GM23248 (cell line): ENCODE measurements at regions not wholly inside any gene's neighbourhood (a gene's known extent, or its start where the extent isn't known, plus 50 kb on each side); places are given as distances from the start of the nearest gene placed in this dataset.

Source experiments
- DNase-seq: peaks from one replicate; pipeline ENCODE4 v3.0.0-alpha.2; 2015
- H2AFZ ChIP-seq: fragments of 200-600 bp; sonication (generic); 2 replicates; pipeline ENCODE4 v1.6.1; 2016; ENCODE audit warnings: antibody characterized with exemption
- H3F3A ChIP-seq: fragments of 200-600 bp; sonication (generic); 2 replicates; pipeline ENCODE4 v1.6.1; 2016; ENCODE audit warnings: mild to moderate bottlenecking, antibody characterized with exemption, mixed run types; ENCODE audit not compliant: insufficient read depth
- H3K27ac ChIP-seq: fragments of 200-600 bp; sonication (generic); 2 replicates; pipeline ENCODE4 v1.5.1; 2016; ENCODE audit warnings: mild to moderate bottlenecking
- H3K27me3 ChIP-seq: fragments of 200-600 bp; sonication (generic); replicated peaks from 2 replicates; pipeline ENCODE4 v1.6.1; 2016; ENCODE audit warnings: mild to moderate bottlenecking; ENCODE audit not compliant: insufficient read depth
- H3K36me3 ChIP-seq: fragments of 200-600 bp; sonication (generic); 2 replicates; pipeline ENCODE4 v1.6.1; 2016; ENCODE audit warnings: low read depth, mild to moderate bottlenecking
- H3K4me1 ChIP-seq: fragments of 200-600 bp; sonication (generic); 2 replicates; pipeline ENCODE4 v1.6.1; 2016; ENCODE audit warnings: mild to moderate bottlenecking; ENCODE audit not compliant: insufficient read depth
- H3K4me2 ChIP-seq: fragments of 200-600 bp; sonication (generic); one replicate; pipeline ENCODE4 v1.6.1; 2016; ENCODE audit warnings: mild to moderate bottlenecking; ENCODE audit not compliant: unreplicated experiment
- H3K4me3 ChIP-seq: fragments of 200-600 bp; sonication (generic); 2 replicates; pipeline ENCODE4 v1.5.1; 2016; ENCODE audit warnings: mild to moderate bottlenecking
- H3K79me2 ChIP-seq: fragments of 200-600 bp; sonication (generic); 2 replicates; pipeline ENCODE4 v1.6.1; 2016; ENCODE audit warnings: mild to moderate bottlenecking; ENCODE audit not compliant: insufficient read depth
- H3K9ac ChIP-seq: fragments of 200-600 bp; sonication (generic); 2 replicates; pipeline ENCODE4 v1.6.1; 2016; ENCODE audit warnings: mild to moderate bottlenecking
- H3K9me2 ChIP-seq: fragments of 200-600 bp; sonication (generic); 2 replicates; pipeline ENCODE4 v1.6.1; 2016; ENCODE audit warnings: mixed run types, mild to moderate bottlenecking, moderate library complexity; ENCODE audit not compliant: insufficient read depth
- H3K9me3 ChIP-seq: fragments of 200-600 bp; sonication (generic); one replicate; pipeline ENCODE4 v1.6.1; 2017; ENCODE audit warnings: low read depth
- H4K20me1 ChIP-seq: fragments of 200-600 bp; sonication (generic); 2 replicates; pipeline ENCODE4 v1.6.0; 2016; ENCODE audit not compliant: insufficient read depth
- EZH2 ChIP-seq: fragments of 200-600 bp; sonication (generic); IDR thresholded peaks from 2 replicates; pipeline ENCODE4 v1.6.1; 2018; ENCODE audit warnings: antibody characterized with exemption, mild to moderate bottlenecking; ENCODE audit not compliant: insufficient read depth, poor library complexity, severe bottlenecking
- EZH2phosphoT487 ChIP-seq: fragments of 200-600 bp; sonication (generic); IDR thresholded peaks from 2 replicates; pipeline ENCODE4 v1.6.1; 2018; ENCODE audit warnings: antibody characterized with exemption, moderate library complexity, mild to moderate bottlenecking, low read depth; ENCODE audit not compliant: insufficient read depth
- WGBS, 2 experiments: methylation state at CpG; one replicate each; pipeline ENCODE4 v1.1.6; 2015 to 2017; ENCODE audit warnings: low lambda C conversion rate in 2 of 2, low coverage in 1 of 2; ENCODE audit errors: missing lambda C conversion rate in 2 of 2; 5-methylcytosine and 5-hydroxymethylcytosine counted together
- in situ Hi-C: fragments of 300-500 bp; cut with MboI; formaldehyde crosslinking; loops from 2 replicates; pipeline ENCODE4 v1.15.0; 2020

- no peaks in the 10 kb centered on the region for H3K27me3 ChIP-seq
- H4K20me1 ChIP-seq = no peaks in the 10 kb centered on the region
- no peaks in the 10 kb centered on the region for H3K9me3 ChIP-seq
- WGBS, 2 experiments = 18 to 25% methylated on average over 4 of the region's 4 CpGs
- no peaks in the 10 kb centered on the region for H3F3A ChIP-seq
- H3K79me2 ChIP-seq = no peaks in the 10 kb centered on the region
- H3K27ac ChIP-seq = no peak overlapping the region
- no peaks in the 10 kb centered on the region for H3K4me1 ChIP-seq
- H3K4me3 ChIP-seq = no peak overlapping the region
- in situ Hi-C loops = no loop called here
- no peak for TF ChIP-seq EZH2
- TF ChIP-seq EZH2phosphoT487 = no peak
- no peaks in the 10 kb centered on the region for H3K9me2 ChIP-seq
- H3K9ac ChIP-seq = no peak overlapping the region
- H3K4me2 ChIP-seq = no peak overlapping the region
- no peak for DNase-seq
- no peak overlapping the region for H2AFZ ChIP-seq
- H3K36me3 ChIP-seq = no peaks in the 10 kb centered on the region
Observed at GRCh38 chr15:46753946-46754345, 963.4 kb upstream of the SEMA6D start.

GRCh38 chr15:46763091-46763490 lies 954.2 kb upstream of the SEMA6D start:
- Histone ChIP-seq H3K9ac (no peak overlapping the region), H3K9me2 (0 out of 2 replicates have a peak, but pooled peaks cover 3% of the 10 kb centered on the region), H3F3A (no peaks in the 10 kb centered on the region), H3K4me2 (no peak overlapping the region), H3K9me3 (peaks cover 5% of the 10 kb centered on the region), H3K27ac (no peak overlapping the region), H3K4me1 (no peaks in the 10 kb centered on the region), H3K4me3 (no peak overlapping the region), H3K36me3 (no peaks in the 10 kb centered on the region), H4K20me1 (no peaks in the 10 kb centered on the region), H3K27me3 (no peaks in the 10 kb centered on the region), H2AFZ (no peak overlapping the region), H3K79me2 (no peaks in the 10 kb centered on the region)
- DNase-seq = no peak
- 59 to 63% methylated on average over 1 of the region's 1 CpG for WGBS, 2 experiments
- TF ChIP-seq EZH2 (no peak), EZH2phosphoT487 (no peak)
- in situ Hi-C loops = no loop called here

- WGBS, 2 experiments = 40 to 41% methylated on average over 7 of the region's 7 CpGs
- in situ Hi-C loops = no loop called here
Observed at GRCh38 chr15:46764851-46765250, 952.5 kb upstream of the SEMA6D start.

GRCh38 chr15:46766021-46766420 lies 951.3 kb upstream of the SEMA6D start:
- Histone ChIP-seq H3K27ac (no peak overlapping the region), H3K4me2 (no peak overlapping the region), H3K4me3 (no peak overlapping the region), H3F3A (no peaks in the 10 kb centered on the region), H3K9me3 (peaks cover 5% of the 10 kb centered on the region), H3K9ac (no peak overlapping the region), H3K36me3 (no peaks in the 10 kb centered on the region), H2AFZ (no peak overlapping the region), H3K4me1 (no peaks in the 10 kb centered on the region), H3K79me2 (no peaks in the 10 kb centered on the region), H3K9me2 (no peaks in the 10 kb centered on the region), H3K27me3 (no peaks in the 10 kb centered on the region), H4K20me1 (no peaks in the 10 kb centered on the region)
- WGBS, 2 experiments = 16 to 23% methylated on average over 2 of the region's 2 CpGs
- TF ChIP-seq EZH2 = no peak
- no peak for TF ChIP-seq EZH2phosphoT487
- no peak for DNase-seq
- in situ Hi-C loops = no loop called here

More at GRCh38 chr15:46764851-46765250, 952.5 kb upstream of the SEMA6D start:
- H3K9me3 ChIP-seq = peaks cover 5% of the 10 kb centered on the region
- no peak for DNase-seq
- TF ChIP-seq EZH2phosphoT487 = no peak
- TF ChIP-seq EZH2 = no peak
- H3K9ac ChIP-seq = no peak overlapping the region
- 0 out of 2 replicates have a peak, but pooled peaks cover 3% of the 10 kb centered on the region for H3K9me2 ChIP-seq
- H3K36me3 ChIP-seq = no peaks in the 10 kb centered on the region
- no peaks in the 10 kb centered on the region for H4K20me1 ChIP-seq
- H3K4me3 ChIP-seq = no peak overlapping the region
- no peak overlapping the region for H3K4me2 ChIP-seq
- no peaks in the 10 kb centered on the region for H3K79me2 ChIP-seq
- H3F3A ChIP-seq = no peaks in the 10 kb centered on the region
- H3K27me3 ChIP-seq = no peaks in the 10 kb centered on the region
- H3K4me1 ChIP-seq = no peaks in the 10 kb centered on the region
- no peak overlapping the region for H3K27ac ChIP-seq
- H2AFZ ChIP-seq = no peak overlapping the region

- TF ChIP-seq EZH2phosphoT487 (no peak), EZH2 (no peak)
- H3K4me1 ChIP-seq = no peaks in the 10 kb centered on the region
- WGBS, 2 experiments = 46% methylated on average over 8 of the region's 8 CpGs
- H3K79me2 ChIP-seq = no peaks in the 10 kb centered on the region
- H3K27ac ChIP-seq = no peak overlapping the region
- H3K9ac ChIP-seq = no peak overlapping the region
- no peaks in the 10 kb centered on the region for H3F3A ChIP-seq
- no peaks in the 10 kb centered on the region for H3K36me3 ChIP-seq
- DNase-seq = no peak
- H3K4me3 ChIP-seq = no peak overlapping the region
- H3K27me3 ChIP-seq = no peaks in the 10 kb centered on the region
- H4K20me1 ChIP-seq = no peaks in the 10 kb centered on the region
- in situ Hi-C loops = no loop called here
- no peak overlapping the region for H3K4me2 ChIP-seq
- no peak overlapping the region for H2AFZ ChIP-seq
- peaks cover 5% of the 10 kb centered on the region for H3K9me3 ChIP-seq
- H3K9me2 ChIP-seq = no peaks in the 10 kb centered on the region
Observed at GRCh38 chr15:46768287-46768686, 949.0 kb upstream of the SEMA6D start.
